GM18909 (cell line): ENCODE measurements at regions not wholly inside any gene's neighbourhood (a gene's known extent, or its start where the extent isn't known, plus 50 kb on each side); places are given as distances from the start of the nearest gene placed in this dataset.

ENCODE experiments used
- ATAC-seq: cut with Tn5 transposase; IDR thresholded peaks from one replicate; pipeline ENCODE4 v1.9.1; 2021; ENCODE audit warnings: mild to moderate bottlenecking; ENCODE audit not compliant: unreplicated experiment, poor library complexity

DNA sequence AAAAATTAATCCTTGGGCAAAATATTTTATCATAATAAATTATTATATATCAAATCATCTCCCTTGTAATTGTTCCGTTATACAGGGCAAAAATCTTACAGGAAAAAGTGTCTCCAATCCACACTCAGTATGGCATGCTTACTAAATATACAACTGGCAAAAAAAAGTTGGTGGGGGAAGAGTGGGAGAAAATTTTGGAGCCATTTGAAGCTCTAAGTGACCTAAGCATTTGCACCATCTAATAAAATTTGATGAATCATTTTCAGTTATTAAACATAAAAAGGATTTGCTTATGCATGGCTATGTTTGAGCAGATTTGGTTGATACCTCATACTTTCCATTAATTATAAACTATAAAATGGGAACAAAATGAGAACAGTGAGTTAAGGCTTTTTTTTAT lies 68.1 kb upstream of the FAM9C start:
- no peak for ATAC-seq

DNA sequence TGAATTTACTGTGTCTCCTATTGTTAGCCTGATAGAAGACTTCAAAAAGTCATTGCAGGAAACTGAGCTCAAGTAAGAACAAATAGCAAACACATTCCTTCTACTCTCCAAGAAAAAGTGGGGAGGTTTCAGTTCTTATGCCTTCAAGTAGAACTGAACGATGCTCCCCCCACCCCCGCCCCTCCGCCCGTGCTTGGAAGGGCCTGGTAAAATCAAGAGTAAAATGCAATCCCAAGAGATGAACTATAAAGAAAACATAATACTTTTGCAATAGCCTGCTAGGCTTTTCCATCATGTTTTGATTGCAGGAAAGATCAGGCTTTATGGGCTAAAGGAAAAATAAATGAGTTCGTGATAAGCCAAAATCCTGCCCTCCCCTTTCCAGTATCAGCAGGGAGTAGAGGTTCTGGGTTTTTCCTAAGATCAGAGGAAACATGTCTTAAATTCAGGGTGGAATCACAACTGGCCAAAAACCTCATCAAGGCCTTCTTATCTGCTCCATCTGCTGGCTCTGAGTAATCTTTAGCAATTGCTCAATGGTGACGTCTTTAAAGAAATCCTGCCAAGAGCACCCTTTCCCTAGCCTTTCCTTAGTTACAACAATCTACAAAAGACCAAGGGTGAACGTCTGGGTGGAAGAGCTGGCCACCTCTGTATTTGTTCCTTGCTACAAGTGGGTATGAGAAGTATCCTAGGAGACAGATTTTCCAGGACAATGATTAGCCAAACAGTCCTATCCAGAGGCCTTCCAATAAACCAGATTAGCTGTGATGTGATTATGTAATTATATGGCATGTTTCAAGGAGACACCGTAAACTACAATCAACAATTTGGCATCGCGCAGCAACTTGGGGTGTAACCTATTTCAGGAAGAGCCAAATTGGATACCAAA lies 66.3 kb upstream of the FAM9C start:
- no peak for ATAC-seq

DNA sequence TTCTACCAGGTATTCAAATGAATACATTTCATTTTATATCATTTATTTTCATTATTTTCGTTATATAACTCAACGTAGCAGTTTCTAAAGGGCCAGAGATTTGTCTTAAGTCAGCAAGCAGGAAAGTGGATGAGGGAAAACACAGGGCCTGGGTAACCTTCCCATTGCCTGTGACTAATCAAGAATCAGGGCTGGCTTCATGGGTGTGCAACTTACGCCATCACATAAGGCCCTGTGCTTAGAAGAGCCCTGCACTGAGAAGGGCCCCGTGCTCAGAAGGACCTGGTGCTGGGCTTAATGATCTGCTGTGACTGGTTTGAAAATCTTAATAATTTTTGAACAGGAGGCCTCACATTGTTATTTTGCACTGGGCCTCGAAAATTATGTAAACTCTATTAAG lies 65.4 kb upstream of the FAM9C start:
- ATAC-seq = no peak

DNA sequence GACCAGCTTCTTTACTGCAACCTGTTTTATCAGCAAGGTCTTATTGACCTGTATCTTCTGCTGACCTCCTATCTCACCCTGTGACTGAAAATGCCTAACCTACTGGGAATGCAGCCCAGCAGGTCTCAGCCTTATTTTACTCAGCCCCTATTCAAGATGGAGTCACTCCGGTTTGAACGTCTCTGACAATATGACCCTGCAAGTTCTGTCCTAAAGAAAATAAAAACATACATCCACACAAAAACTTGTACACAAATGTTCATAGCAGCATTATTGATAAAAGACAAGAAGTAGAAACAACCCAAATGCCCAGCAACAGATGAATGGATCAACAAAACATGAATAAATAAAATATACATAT lies 59.5 kb upstream of the FAM9C start:
- no peak for ATAC-seq

DNA sequence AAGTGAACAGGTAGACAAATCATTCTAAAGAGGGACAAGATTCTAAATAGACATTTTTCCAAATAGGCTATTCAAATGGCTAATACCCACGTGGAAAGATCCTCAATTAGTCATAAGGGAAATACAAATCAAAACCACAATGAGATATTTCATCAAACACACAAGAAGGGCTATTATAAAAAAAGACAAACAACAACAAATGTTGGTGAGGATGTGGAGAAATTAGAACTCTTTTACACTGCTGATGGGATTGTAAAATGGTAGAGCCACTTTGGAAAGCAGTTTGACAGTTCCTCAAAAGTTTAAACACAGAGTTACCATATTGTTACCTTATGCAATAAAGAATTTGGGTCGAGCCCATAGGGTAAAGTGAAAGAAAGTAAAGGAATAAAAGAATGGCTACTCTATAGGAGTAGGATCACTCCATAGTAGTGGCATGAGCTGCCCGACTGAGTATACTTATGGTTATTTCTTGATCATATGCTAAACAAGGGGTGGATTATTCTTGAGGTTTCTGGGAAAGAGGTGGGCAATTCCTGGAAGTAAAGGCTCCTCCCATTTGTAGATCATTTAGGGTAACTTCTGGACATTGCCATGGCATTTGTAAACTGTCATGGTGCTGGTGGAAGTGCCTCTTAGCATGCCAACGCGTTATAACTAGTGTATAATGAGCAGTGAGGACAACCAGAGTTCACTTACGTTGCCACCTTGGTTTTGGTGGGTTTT lies 58.9 kb upstream of the FAM9C start:
- ATAC-seq = no peak

DNA sequence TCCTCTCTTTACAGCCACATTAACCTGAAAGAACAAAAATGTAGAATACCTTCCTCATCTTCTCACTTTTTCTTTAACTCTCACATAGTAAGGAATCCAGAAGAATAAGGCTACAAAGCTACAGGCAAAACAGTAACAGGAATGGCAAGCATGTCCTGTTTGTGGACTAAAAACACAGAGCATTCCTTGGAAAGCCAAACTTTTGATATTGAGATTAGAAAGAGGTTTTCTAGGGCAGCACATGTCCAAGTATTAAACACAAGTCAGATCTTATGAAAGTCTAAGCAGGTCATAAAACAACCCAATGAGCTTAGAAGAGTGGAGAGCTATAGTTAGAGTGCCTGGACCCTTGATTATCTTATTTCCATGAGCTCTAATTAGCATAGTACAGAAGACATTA lies 58.2 kb upstream of the FAM9C start:
- ATAC-seq = no peak

DNA sequence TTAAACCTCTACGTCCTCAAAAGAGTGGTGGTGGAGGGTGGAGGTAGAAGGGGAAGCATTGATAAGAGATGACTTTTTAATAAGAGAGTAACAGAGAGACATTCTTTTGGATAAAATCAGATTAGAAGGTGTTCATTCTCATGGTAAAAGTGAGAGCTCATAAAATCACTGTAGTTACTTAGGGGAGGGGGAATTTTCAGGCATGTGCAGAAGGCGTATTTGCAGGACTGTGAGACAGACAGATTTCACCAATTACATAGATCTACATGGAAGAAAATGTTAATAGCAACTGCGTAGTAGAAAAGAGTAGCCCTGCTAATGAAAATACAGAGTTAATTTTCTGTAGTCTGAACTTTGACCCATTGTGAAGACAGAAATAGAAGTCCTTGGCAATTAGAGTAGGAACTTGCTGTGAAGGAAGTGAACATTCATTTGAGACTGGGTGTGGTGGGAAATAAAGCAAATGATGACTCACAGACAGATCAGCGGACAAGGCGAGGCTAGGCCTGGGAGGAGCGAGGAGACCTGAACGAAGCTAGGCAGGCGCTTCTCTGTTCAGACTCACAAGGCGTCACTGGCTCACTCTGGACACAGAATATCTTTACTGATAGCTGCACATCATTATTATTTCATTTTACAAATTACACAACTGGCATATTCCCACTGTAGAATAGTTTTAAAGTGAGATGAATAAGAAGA lies 57.2 kb upstream of the FAM9C start:
- no peak for ATAC-seq

DNA sequence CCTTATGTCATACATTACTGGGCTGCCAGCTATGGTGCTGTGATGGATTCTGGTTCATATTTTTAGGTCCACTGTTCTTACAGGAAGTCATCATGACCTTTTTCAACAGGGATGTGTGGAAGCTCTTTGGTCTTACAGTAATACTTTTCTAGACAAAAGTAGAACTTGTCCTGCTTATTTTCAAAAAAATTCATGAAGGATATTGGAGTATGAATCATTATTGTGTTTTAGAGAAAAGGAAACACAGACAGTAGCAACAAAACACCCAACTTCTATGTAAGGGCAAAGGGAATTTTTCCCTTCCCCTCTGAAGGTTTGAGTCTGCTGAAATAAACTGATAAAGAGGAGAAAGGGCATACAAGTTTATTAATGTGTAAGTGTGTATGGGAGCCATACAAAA lies 54.7 kb upstream of the FAM9C start:
- no peak for ATAC-seq

DNA sequence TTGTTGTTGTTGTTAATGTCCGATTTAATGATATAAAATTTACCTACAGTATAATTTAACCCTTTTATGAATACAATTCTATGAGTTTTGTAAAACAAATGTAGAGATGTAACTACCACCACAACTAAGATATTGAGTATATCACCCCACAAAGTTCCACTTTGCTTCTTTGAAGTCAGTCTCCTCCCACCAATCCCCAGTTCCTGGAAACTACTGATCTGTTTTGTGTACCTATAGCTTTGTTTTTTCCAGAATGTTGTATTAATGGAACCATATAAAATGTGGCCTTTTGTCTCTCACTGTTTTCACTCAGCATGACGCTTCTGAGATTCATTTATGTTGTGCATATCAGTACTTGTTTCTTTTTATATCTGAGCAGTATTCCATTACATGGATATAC lies 52.3 kb upstream of the FAM9C start:
- ATAC-seq = no peak

DNA sequence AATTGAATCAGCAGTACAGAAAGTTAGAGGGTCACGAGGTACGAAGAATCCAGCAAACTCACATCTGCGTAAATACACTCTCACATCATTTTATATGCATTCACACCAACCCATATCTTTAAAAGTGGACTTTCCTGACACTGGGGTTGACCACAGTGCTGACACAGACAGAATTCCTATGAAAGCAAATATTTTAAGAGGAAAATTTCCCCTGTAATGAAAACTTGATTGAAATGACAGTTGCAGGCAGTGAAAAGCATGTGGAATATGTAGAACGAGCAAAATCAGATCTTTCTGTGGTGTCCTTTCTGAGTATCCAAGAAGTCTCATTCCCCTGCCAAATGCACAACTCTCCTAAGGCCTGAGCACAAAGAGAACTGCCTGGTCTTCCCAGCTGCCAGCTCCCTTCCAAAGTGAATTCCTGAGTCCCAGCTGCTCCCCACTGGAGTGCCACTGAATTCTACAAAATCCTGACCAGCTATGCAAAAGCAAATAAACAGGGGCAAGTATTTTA lies 50.5 kb upstream of the FAM9C start:
- ATAC-seq = no peak

DNA sequence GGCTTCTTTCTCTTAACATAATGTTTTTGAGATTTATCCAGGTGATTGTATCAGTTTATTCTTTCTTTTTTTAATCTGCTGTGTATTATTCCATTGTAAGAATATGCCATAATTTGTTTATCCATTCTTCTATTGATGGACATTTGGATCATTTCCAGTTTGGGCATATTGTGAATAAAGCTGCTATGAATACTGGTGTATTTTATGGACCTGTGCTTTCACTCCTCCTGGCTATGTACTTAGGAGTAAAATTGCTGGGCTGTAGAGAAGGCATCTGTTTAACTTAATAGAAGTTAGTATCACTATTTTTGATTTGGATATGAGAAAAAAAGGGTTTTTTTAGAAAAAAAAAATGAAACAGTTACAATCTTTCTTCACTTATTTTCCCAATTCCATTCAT lies 50.0 kb upstream of the FAM9C start:
- no peak for ATAC-seq
